ENCODE measurements at regions not wholly inside any gene's neighbourhood (a gene's known extent, or its start where the extent isn't known, plus 50 kb on each side); places are given as distances from the start of the nearest gene placed in this dataset.
"Not testable (repeated sequence)": the region's sequence is repeated elsewhere in the genome, so short reads cannot be mapped to it uniquely, and the experiment has no call there.

DNA sequence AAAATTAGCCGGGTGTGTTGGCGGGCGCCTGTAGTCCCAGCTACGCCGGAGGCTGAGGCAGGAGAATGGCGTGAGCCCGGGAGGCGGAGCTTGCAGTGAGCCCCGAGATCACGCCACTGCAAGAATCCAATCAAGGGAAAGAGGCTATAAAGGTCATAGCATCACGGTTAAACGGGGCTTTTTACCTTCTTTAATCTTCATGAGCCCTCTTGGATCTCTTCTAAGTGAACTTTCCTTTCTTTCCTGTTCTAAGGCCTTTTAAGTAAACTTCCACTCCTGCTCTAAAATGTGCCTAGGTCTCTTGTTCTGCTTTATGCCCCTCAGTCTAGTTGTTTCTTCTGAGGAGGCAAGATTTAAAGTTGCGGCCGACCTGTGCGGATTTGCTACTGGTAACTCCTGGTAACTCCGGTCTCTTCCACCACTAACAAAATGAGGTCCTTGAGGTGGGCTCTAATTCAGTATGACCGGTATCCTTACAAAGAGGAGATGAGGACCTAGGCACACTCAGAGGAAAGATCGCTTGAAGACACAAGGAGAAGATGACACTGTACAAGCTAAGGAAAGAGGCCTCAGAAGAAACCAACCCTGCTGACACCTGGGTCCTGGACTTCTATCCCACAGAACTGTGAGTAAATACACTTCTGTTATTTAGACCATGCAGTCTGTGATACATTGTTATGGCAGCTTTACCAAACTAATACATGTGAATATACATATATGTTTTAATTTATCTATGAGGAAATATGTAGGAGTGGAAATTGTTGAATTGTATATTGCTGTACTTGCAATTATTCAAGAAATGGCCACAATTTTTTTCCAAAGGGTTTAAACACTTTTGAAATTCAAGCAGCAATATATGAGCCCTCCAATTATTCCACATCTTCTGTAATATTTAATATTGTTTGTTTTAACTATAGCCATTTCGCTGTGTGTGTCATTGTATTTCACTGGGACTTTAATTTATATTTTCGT lies 331.5 kb upstream of the CNTNAP2 start:
- no peak for FAIRE-seq

DNA sequence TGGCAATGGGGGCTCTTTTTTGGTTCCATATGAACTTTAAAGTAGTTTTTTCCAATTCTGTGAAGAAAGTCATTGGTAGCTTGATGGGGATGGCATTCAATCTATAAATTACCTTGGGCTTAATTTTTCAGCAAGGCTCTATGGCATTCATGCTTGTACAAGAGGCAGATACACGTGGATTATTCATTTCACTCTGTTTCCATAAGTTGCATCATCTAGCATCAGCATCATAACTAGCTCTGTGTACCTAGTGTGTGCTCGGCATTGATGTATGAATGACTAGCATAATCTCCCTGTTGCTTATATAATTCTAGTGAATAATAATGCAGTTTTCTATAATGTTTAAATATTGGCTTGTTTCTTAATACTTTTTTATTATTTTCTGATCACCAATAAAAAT lies 335.2 kb upstream of the CNTNAP2 start:
- not testable (repeated sequence) for FAIRE-seq

DNA sequence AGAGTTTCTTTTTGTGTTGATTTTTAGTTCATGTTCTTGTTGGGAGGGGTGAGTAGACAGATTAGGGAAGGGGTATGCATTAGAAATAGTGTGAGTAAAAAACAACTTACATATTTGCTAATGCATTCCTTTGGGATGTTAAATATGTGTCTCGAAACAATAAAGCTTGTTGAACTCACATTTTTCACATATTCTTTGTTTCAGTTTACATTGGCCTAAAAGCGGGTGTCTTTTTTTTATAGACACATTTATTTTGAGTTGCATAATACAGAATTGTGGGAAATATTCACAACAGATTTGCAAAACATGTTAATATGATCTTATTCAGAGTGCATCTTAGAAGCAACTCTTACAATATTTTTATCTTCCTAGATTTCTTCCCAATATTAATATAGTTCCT lies 337.5 kb upstream of the CNTNAP2 start:
- FAIRE-seq, result no peak

DNA sequence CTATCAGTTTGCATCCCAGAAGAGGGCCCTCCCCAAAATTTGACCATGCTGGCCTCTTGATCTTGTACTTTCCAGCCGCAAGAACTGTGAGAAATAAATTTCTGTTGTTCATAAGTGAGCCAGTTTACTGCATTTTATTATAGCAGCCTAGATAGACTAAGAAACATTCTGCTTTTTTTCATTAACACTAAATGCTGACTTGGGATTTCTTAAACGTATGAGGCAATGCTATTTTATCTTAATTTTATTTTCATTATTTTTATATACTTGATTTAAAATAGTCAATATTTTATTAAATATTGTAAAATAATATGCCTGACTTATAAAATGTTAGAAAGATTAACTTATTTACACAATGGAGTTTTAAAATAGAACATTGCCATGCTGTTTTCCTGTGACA lies 341.8 kb upstream of the CNTNAP2 start:
- no peak for FAIRE-seq

DNA sequence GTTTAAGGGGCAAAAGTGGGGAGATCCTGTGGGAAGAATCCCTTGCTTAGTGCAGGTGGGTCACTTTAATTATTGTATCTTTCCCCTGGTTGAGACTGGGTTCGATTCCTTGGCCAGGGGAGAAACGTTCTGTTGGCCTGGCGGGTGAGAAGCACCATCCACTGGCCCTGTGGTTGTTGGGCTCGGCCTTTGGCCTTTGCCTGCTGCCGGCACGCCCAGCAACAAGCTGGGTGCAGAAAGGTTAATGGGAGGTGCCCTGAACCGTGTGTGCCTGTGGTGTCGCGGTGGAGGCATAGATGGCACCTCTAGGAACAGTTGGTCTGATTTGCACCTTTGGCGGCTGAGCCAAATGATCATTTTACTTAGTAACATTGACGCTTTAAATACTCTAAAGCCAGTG lies 363.6 kb upstream of the CNTNAP2 start:
- no peak for FAIRE-seq

DNA sequence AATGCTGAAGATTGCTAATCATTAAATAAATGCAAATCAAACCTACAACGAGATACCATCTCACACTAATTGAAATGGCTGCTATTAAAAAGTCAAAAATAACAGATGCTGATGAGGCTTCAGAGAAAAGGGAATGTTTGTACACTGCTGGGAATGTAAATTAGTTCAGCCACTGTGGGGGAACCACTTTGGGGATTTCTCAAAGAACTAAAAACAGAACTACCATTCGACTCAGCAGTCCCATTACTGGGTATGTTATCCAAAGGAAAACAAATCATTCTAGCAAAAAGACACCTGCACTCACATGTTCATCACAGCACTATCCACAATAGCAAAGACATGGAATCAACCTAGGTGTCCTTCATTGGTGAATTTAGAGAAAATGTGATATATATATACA lies 379.0 kb upstream of the CNTNAP2 start:
- FAIRE-seq, result no peak

DNA sequence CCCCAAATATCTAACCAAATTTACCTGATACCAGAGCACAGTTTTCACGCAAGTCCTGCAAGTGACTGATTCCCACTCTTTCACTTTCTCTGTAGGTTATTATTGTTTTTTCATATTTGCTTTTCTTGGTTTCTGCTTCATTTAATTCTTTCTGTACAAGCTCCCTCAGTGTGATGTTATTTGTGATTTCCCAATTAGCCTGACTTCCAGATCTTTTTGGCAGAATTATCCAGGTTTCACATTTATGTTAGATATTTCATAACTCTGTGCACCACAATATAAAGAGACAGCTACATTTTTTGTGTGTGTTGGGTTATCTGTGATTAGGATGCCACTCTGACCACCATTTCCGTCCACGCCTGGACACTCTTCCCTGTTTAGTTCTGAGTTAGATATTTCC lies 381.5 kb upstream of the CNTNAP2 start:
- FAIRE-seq, result no peak

DNA sequence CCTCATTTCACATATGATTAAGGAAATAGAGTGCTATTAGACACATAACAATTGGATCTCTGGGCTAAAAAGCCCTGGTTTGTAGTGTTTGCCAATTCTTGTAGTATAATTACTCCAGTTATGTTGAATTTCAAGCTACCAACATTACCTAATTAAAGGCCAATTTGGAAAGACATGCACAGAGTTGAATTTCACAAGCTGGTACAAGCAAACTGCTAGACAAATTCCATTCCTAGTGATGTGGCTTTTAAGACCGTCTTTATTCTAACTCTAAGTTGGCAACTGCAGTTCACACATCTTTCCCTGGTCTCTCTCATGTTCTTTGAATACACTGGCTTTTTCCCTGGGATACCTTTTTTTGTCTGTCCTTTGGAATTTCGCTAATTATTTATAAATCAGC lies 384.1 kb upstream of the CNTNAP2 start:
- no peak for FAIRE-seq

DNA sequence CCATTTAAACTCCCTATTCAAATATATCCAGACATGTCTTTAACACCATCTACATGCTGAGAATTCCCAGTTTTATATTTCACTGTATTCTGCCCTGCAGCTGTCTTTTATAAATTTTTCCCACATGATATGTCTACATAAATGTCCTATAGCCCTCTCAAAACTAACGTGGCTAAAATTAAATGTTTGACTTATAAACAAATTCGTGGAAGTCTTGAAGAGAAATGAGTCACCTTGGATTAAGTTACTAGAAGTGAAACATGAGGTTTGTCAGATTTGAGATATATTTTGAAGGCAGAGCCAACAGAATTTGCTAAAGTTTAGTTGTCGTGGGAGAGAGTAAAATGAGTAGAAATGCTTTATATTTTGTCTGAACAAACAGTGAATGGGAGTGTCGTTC lies 386.9 kb upstream of the CNTNAP2 start:
- FAIRE-seq, result no peak

DNA sequence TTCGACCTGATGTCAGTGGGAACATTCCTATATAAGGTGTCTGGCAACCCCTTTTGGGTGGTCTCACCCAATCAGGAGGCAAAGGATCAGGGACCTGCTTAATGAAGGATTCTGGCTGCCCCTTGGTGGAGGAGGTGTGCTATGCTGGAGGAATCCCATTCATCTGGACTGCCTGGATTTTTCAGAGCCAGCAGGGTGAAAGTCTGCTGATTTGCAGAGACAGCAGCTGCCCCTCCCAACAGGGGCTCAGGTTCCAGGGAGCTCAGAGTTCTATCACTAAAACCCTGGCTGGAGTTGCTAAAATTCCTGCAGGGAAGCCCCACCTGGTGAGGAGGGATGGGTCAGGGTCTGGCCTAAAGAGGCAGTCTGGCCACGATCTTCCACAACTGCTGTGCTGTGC lies 398.5 kb upstream of the CNTNAP2 start:
- FAIRE-seq, result no peak

DNA sequence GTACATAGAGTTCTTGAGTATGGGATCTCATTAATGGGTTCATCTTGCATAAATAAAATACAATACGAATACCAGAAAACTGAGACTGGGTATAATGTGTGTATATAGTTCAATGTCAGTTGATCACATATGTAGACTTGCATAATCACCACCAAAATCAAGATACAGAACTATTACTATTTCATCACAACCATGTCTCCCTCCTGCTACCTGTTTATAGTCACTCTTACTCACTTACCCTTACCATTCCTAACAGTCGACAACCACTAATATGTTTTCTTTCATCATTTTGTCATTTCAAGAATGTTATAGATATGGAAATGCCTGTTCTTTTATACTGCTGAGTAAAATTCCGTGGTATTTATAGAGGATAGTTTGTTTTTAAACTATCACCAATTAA lies 416.1 kb upstream of the CNTNAP2 start:
- FAIRE-seq, result no peak

DNA sequence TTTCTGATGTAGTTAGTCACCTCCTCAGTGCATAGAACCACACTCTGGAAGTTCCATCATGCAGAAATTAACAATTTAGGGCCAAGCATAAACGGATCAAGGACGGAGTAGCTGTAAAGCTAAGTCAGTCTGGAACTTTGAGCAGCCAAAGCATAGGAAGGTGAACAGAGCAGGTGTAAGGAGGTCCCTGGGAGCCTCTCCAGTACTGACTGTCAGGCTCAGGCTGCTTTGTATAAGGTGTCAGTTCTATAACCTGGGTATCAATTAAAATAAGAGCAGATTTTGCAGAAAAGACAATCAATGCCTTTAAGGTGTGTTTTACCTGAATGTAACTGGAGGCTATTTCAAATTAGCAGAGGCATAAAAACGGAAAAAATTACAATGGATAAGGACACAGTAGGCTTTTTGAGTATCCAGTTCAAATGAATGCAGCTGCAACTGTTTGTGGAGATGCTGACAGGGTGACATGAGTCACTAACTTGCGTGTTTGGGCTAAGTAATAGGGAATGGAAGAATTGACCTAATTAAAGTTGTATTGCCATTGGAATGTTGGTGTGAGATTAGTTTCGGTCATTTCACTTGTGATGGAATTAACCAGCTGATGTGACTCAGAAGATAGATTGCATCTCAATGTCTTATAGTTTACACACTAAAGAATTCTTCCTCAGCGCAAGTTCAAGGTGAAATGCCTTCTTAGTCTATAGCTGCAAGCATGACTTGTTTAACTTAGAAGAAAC lies 417.9 kb upstream of the CNTNAP2 start:
- no peak for FAIRE-seq

DNA sequence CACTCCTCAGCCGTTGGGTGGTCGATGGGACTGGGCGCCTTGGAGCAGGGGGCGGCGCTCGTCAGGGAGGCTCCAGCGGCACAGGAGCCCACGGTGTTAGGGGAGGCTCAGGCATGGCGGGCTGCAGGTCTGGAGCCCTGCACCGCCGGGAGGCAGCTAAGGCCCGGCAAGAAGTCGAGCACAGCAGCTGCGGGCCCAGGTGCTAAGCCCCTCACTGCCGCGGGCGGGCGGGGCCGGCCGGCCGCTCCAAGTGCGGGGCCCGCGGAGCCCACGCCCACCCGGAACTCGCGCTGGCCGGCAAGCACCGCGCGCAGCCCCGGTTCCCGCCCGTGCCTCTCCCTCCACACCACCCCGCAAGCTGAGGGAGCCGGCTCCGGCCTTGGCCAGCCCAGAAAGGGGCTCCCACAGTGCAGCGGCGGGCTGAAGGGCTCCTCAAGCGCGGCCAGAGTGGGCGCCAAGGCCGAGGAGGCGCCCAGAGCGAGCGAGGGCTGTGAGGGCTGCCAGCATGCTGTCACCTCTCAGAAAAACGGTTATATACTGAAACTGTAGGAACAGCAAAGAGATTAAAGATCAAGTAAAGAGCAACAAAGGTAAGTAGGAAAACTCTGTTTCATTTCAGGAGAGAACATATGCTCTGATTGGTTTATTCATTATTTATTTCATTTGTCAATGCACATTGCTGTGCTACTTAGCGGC lies 419.0 kb upstream of the CNTNAP2 start:
- FAIRE-seq, result not testable (repeated sequence)

DNA sequence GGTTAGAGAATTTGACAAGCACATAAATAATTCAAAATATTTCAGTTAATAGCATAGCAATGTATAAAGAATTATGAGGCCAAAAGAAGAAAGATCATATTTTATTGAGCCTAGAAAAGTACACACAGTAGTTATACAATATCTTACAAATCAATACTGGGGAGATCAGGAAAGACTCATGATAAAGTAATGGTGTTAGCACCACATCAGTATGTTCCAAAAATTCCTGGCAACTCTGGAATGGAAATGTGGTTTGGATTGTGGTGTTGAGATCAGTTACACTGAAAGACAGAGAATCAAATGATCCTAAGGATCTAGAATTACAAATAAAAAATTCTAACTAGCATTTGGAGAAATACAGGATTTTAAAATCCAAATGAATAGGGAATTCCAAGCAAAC lies 420.5 kb upstream of the CNTNAP2 start:
- FAIRE-seq, result no peak

DNA sequence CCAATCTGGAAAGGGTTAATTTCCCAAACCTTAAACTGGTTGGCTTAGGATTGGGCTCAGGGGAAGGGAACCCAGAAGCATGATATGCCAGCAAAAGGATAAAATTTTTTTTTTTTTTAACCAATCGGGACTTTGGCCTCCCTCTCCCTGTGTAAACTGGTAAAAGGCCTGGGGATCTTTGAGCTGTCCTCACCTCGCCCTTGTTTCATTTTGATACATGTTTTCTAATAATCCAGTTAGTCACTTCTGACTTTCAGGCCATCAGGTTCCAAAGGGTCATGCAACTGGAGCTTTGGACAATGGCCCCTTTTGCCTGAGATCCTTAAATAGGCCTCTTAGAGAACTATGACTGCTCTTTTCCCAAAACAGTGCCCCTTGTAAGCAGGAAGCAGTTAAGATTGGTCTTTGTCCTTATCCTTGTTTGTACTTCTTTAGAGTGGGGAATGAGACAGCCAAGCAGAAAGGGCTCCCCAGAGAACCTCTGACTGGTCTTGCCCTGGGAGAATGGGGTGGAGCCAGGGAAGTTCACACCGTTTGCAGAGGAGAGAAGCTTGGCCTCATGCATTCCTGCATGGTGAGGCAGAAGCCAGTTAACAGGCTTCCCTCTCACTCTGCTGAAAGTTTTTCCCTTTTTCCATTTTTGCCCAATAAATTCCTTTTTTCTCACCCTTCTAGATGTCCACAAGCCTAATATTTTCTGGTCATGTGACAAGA lies 424.2 kb upstream of the CNTNAP2 start:
- no peak for FAIRE-seq

DNA sequence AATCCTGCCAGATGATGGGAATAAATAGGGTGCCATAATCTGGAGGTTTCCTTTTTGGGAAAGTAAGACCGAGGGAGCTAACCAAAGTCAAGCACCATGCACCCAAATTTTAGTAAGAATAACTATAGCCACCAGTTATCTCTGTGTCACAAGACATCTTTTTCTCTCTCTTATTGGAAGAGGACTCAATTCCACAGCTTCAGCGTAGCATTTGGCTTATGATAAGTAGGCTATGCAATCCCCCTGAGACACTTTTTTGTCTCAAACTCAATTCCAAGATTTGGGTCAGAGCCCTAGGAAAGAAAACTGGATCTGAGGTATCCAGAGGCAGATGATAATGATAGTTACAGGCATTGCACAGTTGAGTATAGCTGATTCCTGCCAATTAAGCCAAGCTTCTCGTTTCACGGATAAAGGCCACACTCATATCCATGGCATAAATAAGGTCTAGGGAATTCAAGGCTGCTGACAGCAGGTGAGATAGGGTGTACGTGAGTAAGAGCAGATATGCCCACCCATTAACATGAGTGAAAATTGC lies 425.2 kb upstream of the CNTNAP2 start:
- no peak for FAIRE-seq

DNA sequence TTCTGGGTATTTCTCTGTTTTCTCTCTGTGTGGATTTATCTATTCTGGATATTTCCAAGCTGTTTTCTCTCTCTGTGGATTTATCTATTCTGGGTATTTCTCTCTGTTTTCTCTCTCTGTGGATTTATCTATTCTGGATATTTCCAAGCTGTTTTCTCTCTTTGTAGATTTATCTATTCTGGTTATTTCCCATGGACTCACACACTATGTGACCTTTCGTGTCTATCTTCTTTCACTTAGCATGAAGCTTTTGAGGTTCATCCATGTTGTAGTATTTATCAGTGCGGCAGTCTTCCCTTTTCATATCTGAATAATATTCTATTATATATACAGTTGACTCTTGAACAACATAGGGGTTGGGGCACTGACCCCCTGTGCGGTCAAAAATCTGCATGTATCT lies 435.0 kb upstream of the CNTNAP2 start:
- no peak for FAIRE-seq

DNA sequence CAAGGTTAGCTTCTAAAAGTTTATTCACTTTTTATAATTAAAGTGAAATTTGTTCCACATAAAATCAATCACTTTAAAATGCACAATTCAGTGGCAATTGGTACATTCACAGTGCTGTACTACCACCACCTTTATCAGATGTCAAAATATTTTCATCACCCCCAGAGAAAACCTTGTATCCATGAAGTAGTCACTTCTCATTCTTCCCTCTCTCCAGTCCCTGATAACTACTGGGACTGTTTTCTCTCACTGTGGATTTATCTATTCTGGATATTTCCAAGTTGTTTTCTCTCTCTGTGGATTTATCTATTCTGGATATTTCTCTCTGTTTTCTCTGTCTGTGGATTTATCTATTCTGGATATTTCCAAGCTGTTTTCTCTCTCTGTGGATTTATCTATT lies 435.4 kb upstream of the CNTNAP2 start:
- no peak for FAIRE-seq

DNA sequence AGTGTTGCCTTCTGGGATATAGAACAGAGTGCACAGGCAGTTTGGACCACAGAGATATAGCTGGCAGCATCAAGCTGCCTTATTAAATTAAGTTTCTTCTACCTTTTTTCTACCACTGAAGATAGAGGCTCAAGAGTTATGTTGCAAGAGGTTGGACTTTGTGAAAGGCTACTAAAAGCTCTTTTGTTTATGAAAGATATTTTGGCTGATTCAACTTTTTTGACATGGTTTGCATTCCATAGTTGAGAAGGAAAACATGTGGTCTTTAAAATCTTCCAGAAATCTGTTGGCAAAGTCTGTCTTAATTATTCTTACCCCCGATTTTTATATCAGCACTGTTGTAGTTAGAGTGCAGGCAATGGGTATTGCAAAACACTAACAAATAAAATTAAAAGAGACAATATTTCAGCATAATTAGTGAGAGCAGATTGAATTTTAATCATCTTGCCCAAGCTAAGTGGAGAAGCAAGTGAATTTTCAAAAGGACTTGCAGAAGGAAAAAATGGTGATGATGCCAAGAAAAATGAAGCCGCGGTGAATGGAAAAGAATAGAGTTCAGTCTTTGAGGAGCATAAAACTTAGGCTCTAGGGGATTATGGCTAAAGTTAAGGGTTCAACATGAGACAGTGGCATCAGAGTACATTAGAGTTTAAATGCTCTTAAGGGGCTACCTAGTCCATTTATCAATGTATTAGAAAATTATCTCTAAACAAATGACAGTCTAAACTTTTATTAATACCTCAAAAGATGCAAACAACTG lies 450.9 kb upstream of the CNTNAP2 start:
- no peak for FAIRE-seq

DNA sequence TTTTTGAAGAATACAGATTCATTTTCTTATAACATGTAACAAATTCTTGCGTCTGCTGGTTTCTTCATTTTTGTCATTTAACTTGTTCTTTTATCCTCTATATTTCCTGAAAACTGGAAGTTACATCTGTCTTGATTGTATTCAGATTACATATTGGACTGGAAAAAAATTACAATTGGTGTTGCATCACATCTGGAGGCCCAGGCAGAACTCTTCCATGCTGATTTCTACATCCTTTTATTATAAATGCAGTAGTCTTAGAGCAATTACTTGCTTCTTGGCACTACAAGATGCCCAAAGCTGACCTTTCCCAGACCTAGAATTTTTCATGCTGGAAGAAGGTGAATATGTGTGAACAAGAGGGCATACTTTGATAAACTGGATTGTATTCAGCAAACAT lies 460.9 kb upstream of the CNTNAP2 start:
- FAIRE-seq, result no peak

DNA sequence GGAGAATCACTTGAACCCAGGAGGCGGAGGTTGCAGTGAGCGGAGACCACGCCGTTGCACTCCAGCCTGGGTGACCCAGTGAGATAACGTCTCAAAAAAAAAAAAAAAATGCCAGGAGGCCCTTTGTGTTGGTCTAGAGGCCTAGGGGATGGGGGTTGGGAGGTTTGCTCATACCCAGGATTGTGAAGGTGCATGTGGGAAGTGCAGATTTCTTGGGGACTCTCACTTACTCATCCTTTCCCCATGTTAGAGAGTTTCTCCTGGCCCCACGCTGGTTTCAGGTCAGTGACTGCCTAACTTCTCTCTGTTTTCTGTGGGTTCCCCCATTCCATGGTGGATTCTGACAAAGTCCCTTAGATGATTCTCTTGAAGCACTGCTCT lies 471.5 kb upstream of the CNTNAP2 start:
- no peak for FAIRE-seq

Data from endometrium (tissue), 2 donors.